HEK293 (cell line): ENCODE measurements at regions not wholly inside any gene's neighbourhood (a gene's known extent, or its start where the extent isn't known, plus 50 kb on each side); places are given as distances from the start of the nearest gene placed in this dataset.

Experiments used
- CTCF ChIA-PET: fragments of 350-600 bp; formaldehyde crosslinking; extraction: SDS; loops from one replicate; lab custom pipeline; 2021; ENCODE audit warnings: antibody characterized with exemption; lab: Yijun Ruan, JAX
- POLR2A ChIA-PET: fragments of 300-600 bp; formaldehyde crosslinking; extraction: SDS; loops from one replicate; lab custom pipeline; 2020; ENCODE audit warnings: antibody characterized with exemption, inconsistent platforms; lab: Yijun Ruan, JAX
- H3K27ac ChIP-seq: fragments of 200-500 bp; sonication (Bioruptor generic); 2 replicates; pipeline ENCODE4 v1.5.1; 2014; ENCODE audit warnings: low read depth, low read length, control low read depth, inconsistent platforms; ENCODE audit errors: extremely low read depth
- H3K36me3 ChIP-seq, 2 experiments: fragments of 200-500 bp in 1 of 2; sonication (Bioruptor generic) in 1 of 2; 1 replicate in 1 of 2; 2 replicates in 1 of 2; pipeline ENCODE4 v1.5.1; 2014 to 2017; ENCODE audit warnings: inconsistent platforms in 2 of 2, low read length in 2 of 2; ENCODE audit not compliant: control insufficient read depth in 2 of 2, insufficient read depth in 1 of 2
- H3K4me1 ChIP-seq: fragments of 200-500 bp; sonication (Bioruptor generic); 2 replicates; pipeline ENCODE4 v1.5.1; 2014; ENCODE audit warnings: mild to moderate bottlenecking, low read length, inconsistent platforms; ENCODE audit not compliant: control insufficient read depth, insufficient read depth
- H3K4me3 ChIP-seq: 2 replicates; pipeline ENCODE4 v1.5.1; 2011; ENCODE audit warnings: low read depth, mild to moderate bottlenecking, control low read depth, low read length, moderate library complexity
- H3K9me3 ChIP-seq: fragments of 200-500 bp; sonication (Bioruptor generic); 2 replicates; pipeline ENCODE4 v1.5.1; 2014; ENCODE audit warnings: low read depth, low read length, inconsistent platforms; ENCODE audit not compliant: control insufficient read depth, insufficient read depth
- BCL11A ChIP-seq: fragments of 450-650 bp; formaldehyde crosslinking; IDR thresholded peaks from 2 replicates; pipeline ENCODE4 v1.5.1; 2016; ENCODE audit warnings: low read depth, missing biosample characterization, missing genetic modification characterization
- ELK4 ChIP-seq: IDR thresholded peaks from 2 replicates; pipeline ENCODE4 v1.6.1; 2011; ENCODE audit warnings: mild to moderate bottlenecking, low read depth, low read length, borderline replicate concordance
- OSR2 ChIP-seq: fragments of 450-650 bp; formaldehyde crosslinking; IDR thresholded peaks from 2 replicates; pipeline ENCODE4 v1.5.1; 2016; ENCODE audit warnings: missing biosample characterization, missing genetic modification characterization
- RBAK ChIP-seq: fragments of 450-650 bp; formaldehyde crosslinking; IDR thresholded peaks from 2 replicates; pipeline ENCODE4 v1.5.1; 2016; ENCODE audit warnings: missing biosample characterization, missing genetic modification characterization
- SETDB1 ChIP-seq: IDR thresholded peaks from one replicate; pipeline ENCODE4 v1.6.1; 2017; ENCODE audit warnings: mild to moderate bottlenecking, low read length, moderate library complexity, mixed read lengths; ENCODE audit not compliant: insufficient read length
- ZFHX2 ChIP-seq: fragments of 450-650 bp; formaldehyde crosslinking; conservative IDR thresholded peaks from 2 replicates; pipeline ENCODE4 v1.5.1; 2016; ENCODE audit warnings: missing biosample characterization, missing genetic modification characterization
- ZFP41 ChIP-seq: fragments of 450-650 bp; formaldehyde crosslinking; IDR thresholded peaks from 2 replicates; pipeline ENCODE4 v1.5.1; 2016; ENCODE audit warnings: missing biosample characterization, missing genetic modification characterization, borderline replicate concordance
- ZFP69B ChIP-seq: fragments of 450-650 bp; formaldehyde crosslinking; IDR thresholded peaks from 2 replicates; pipeline ENCODE4 v1.5.1; 2016; ENCODE audit warnings: missing biosample characterization, missing genetic modification characterization
- ZNF10 ChIP-seq: fragments of 450-650 bp; formaldehyde crosslinking; IDR thresholded peaks from 2 replicates; pipeline ENCODE4 v1.5.1; 2017; ENCODE audit warnings: missing biosample characterization, missing genetic modification characterization
- ZNF138 ChIP-seq: fragments of 450-650 bp; formaldehyde crosslinking; IDR thresholded peaks from 2 replicates; pipeline ENCODE4 v1.5.1; 2016; ENCODE audit warnings: missing biosample characterization, missing genetic modification characterization, borderline replicate concordance
- ZNF146 ChIP-seq: fragments of 450-650 bp; formaldehyde crosslinking; IDR thresholded peaks from 2 replicates; pipeline ENCODE4 v1.5.1; 2016; ENCODE audit warnings: missing biosample characterization, missing genetic modification characterization
- ZNF148 ChIP-seq: fragments of 450-650 bp; formaldehyde crosslinking; IDR thresholded peaks from 2 replicates; pipeline ENCODE4 v1.5.0; 2017; ENCODE audit warnings: missing biosample characterization, missing genetic modification characterization, borderline replicate concordance
- ZNF221 ChIP-seq: fragments of 450-650 bp; formaldehyde crosslinking; IDR thresholded peaks from 2 replicates; pipeline ENCODE4 v1.5.1; 2017; ENCODE audit warnings: missing biosample characterization, missing genetic modification characterization, borderline replicate concordance
- ZNF274 ChIP-seq, 2 experiments: fragments of 200-500 bp in 1 of 2; fragments of 450-650 bp in 1 of 2; sonication (Bioruptor generic) in 1 of 2; formaldehyde crosslinking in 1 of 2; IDR thresholded peaks; 2 replicates each; pipeline versions ENCODE4 v1.5.1 to v1.6.1; 2014 to 2016; ENCODE audit warnings: borderline replicate concordance in 1 of 2, inconsistent platforms in 1 of 2, low read length in 1 of 2, missing biosample characterization in 1 of 2, missing genetic modification characterization in 1 of 2
- ZNF280D ChIP-seq: fragments of 450-650 bp; formaldehyde crosslinking; IDR thresholded peaks from 2 replicates; pipeline ENCODE4 v1.5.1; 2016; ENCODE audit warnings: missing biosample characterization, missing genetic modification characterization
- ZNF362 ChIP-seq: fragments of 450-650 bp; formaldehyde crosslinking; IDR thresholded peaks from 2 replicates; pipeline ENCODE4 v1.5.1; 2016; ENCODE audit warnings: missing biosample characterization, missing genetic modification characterization
- ZNF391 ChIP-seq: fragments of 450-650 bp; formaldehyde crosslinking; IDR thresholded peaks from 2 replicates; pipeline ENCODE4 v1.5.1; 2016; ENCODE audit warnings: low read depth, missing biosample characterization, missing genetic modification characterization, borderline replicate concordance
- ZNF394 ChIP-seq: fragments of 450-650 bp; formaldehyde crosslinking; IDR thresholded peaks from 2 replicates; pipeline ENCODE4 v1.5.1; 2016; ENCODE audit warnings: missing biosample characterization, missing genetic modification characterization, mild to moderate bottlenecking, moderate library complexity, borderline replicate concordance
- ZNF529 ChIP-seq: fragments of 450-650 bp; formaldehyde crosslinking; IDR thresholded peaks from 2 replicates; pipeline ENCODE4 v1.5.1; 2017; ENCODE audit warnings: missing genetic modification characterization, missing biosample characterization; ENCODE audit not compliant: insufficient replicate concordance
- ZNF560 ChIP-seq: fragments of 450-650 bp; formaldehyde crosslinking; IDR thresholded peaks from 2 replicates; pipeline ENCODE4 v1.5.1; 2017; ENCODE audit warnings: missing biosample characterization, missing genetic modification characterization, borderline replicate concordance

GRCh38 chr2:189386741-189387140, 54.5 kb upstream of the WDR75 start:
- no peak overlapping the region for H3K4me3 ChIP-seq
- ChIA-PET CTCF (no interaction called here), POLR2A (no interaction called here)
- no peak for TF ChIP-seq OSR2 (tag by site-specific recombination)
- TF ChIP-seq ELK4: no peak
- no peak for TF ChIP-seq SETDB1
- no peak for TF ChIP-seq ZNF221
- TF ChIP-seq ZNF394: no peak
- TF ChIP-seq RBAK (tag by site-specific recombination): no peak
- TF ChIP-seq ZNF529 (tag by site-specific recombination): no peak
- TF ChIP-seq ZNF146 (tag by site-specific recombination): no peak
- TF ChIP-seq ZNF10 (tag by site-specific recombination): no peak
- no peak for TF ChIP-seq ZNF362 (tag by site-specific recombination)
- no peak for TF ChIP-seq ZNF274 (IDR thresholded peaks at IDR 0.05; ENCODE audit: low read length)
- TF ChIP-seq ZNF274 (tag by site-specific recombination; IDR thresholded peaks at IDR 0.05; ENCODE audit: borderline replicate concordance): no peak
- no peak for TF ChIP-seq ZNF280D (tag by site-specific recombination)
- no peak for TF ChIP-seq ZFP41 (tag by site-specific recombination)
- TF ChIP-seq ZNF391: no peak
- TF ChIP-seq ZFP69B (tag by site-specific recombination): no peak
- TF ChIP-seq ZNF148 (tag by site-specific recombination): no peak
- TF ChIP-seq ZNF560: no peak
- no peak for TF ChIP-seq ZFHX2 (tag by site-specific recombination)
- TF ChIP-seq BCL11A (tag by site-specific recombination): no peak
- TF ChIP-seq ZNF138 (tag by site-specific recombination): no peak
- H3K36me3 ChIP-seq: no peaks in the 10 kb centered on the region
- H3K9me3 ChIP-seq: no peaks in the 10 kb centered on the region
- H3K4me1 ChIP-seq: no peaks in the 10 kb centered on the region
- no peak overlapping the region for H3K27ac ChIP-seq
